ENCODE measurements at regions not wholly inside any gene's neighbourhood (a gene's known extent, or its start where the extent isn't known, plus 50 kb on each side); places are given as distances from the start of the nearest gene placed in this dataset.
A peak's percentile ranks its signal among the peaks of the same experiment; 100 is the strongest.
"Not testable (repeated sequence)": the region's sequence is repeated elsewhere in the genome, so short reads cannot be mapped to it uniquely, and the experiment has no call there.

GRCh38 chr5:100641833-100642232, 106.7 kb downstream of the FAM174A start:
- no peak for DNase-seq

GRCh38 chr5:100643473-100643872, 108.3 kb downstream of the FAM174A start:
- DNase-seq: no peak

GRCh38 chr5:100644185-100644584, 109.0 kb downstream of the FAM174A start:
- no peak for DNase-seq

- DNase-seq: no peak
Observed at GRCh38 chr5:100644776-100645175, 109.6 kb downstream of the FAM174A start.

- no peak for DNase-seq
Observed at GRCh38 chr5:100646011-100646410, 110.8 kb downstream of the FAM174A start.

GRCh38 chr5:100646691-100647090, 111.5 kb downstream of the FAM174A start:
- no peak for DNase-seq

GRCh38 chr5:100647461-100648230, 112.5 kb downstream of the FAM174A start:
- DNase-seq: peak; percentile 7

GRCh38 chr5:100654895-100655294, 119.7 kb downstream of the FAM174A start:
- no peak for DNase-seq

- not testable (repeated sequence) for DNase-seq
Observed at GRCh38 chr5:100656771-100657170, 121.6 kb downstream of the FAM174A start.

- no peak for DNase-seq
Observed at GRCh38 chr5:100659080-100659795, 124.1 kb downstream of the FAM174A start.

- no peak for DNase-seq
Observed at GRCh38 chr5:100664140-100664539, 129.0 kb downstream of the FAM174A start.

- DNase-seq: no peak
Observed at GRCh38 chr5:100667161-100667630, 132.0 kb downstream of the FAM174A start.

- no peak for DNase-seq
Observed at GRCh38 chr5:100668511-100668910, 133.3 kb downstream of the FAM174A start.

- DNase-seq: no peak
Observed at GRCh38 chr5:100676817-100677631, 141.8 kb downstream of the FAM174A start.

- no peak for DNase-seq
Observed at GRCh38 chr5:100682625-100683024, 147.5 kb downstream of the FAM174A start.

- DNase-seq: no peak
Observed at GRCh38 chr5:100683881-100684280, 148.7 kb downstream of the FAM174A start.

- DNase-seq: not testable (repeated sequence)
Observed at GRCh38 chr5:100685122-100685521, 149.9 kb downstream of the FAM174A start.

GRCh38 chr5:100688834-100689233, 153.7 kb downstream of the FAM174A start:
- not testable (repeated sequence) for DNase-seq

GRCh38 chr5:100690036-100690560, 154.9 kb downstream of the FAM174A start:
- no peak for DNase-seq

GRCh38 chr5:100691085-100691484, 155.9 kb downstream of the FAM174A start:
- DNase-seq: no peak

GRCh38 chr5:100691548-100691947, 156.4 kb downstream of the FAM174A start:
- DNase-seq: no peak

GRCh38 chr5:100693481-100693880, 158.3 kb downstream of the FAM174A start:
- DNase-seq: no peak

- no peak for DNase-seq
Observed at GRCh38 chr5:100694100-100694499, 158.9 kb downstream of the FAM174A start.

All from activated CD4-positive, alpha-beta T cell treated with anti-CD3 and anti-CD28 coated beads, Interleukin-2, amount 50 U/mL, for 1 hour (primary cell).